Sigmoid colon (tissue), 6 donors: ENCODE measurements at regions not wholly inside any gene's neighbourhood (a gene's known extent, or its start where the extent isn't known, plus 50 kb on each side); places are given as distances from the start of the nearest gene placed in this dataset.

Source experiments
- DNase-seq: peaks from one replicate; pipeline ENCODE4 v3.0.0-alpha.2; 2019
- H3K27ac ChIP-seq, 4 donors: fragments of 200-600 bp; sonication (generic); one replicate each; pipeline ENCODE4 v1.5.1; 2016 to 2019; ENCODE audit warnings: mild to moderate bottlenecking in 1 of 4
- H3K27me3 ChIP-seq, 3 donors: fragments of 200-600 bp; sonication (generic); one replicate each; pipeline ENCODE4 v1.5.1; 2019; ENCODE audit warnings: mild to moderate bottlenecking in 1 of 3
- H3K36me3 ChIP-seq, 4 donors: fragments of 200-600 bp; sonication (generic); one replicate each; pipeline ENCODE4 v1.5.1; 2016 to 2019
- H3K4me1 ChIP-seq, 4 donors: fragments of 200-600 bp; sonication (generic); one replicate each; pipeline ENCODE4 v1.5.1; 2017 to 2019
- H3K4me3 ChIP-seq, 4 donors: fragments of 200-600 bp; sonication (generic); one replicate each; pipeline ENCODE4 v1.5.1; 2017 to 2019; ENCODE audit warnings: mild to moderate bottlenecking in 2 of 4, moderate library complexity in 1 of 4
- H3K9me3 ChIP-seq, 4 donors: fragments of 200-600 bp in 3 of 4; sonication (generic) in 3 of 4; one replicate each; pipeline versions ENCODE4 v1.5.1 to v1.6.1; 2013 to 2019
- CTCF ChIP-seq, 4 experiments: fragments of 450-650 bp in 3 of 4; fragments of 200-600 bp in 1 of 4; IDR thresholded peaks; one replicate each; pipeline ENCODE4 v1.5.1; 2016 to 2019; ENCODE audit warnings: antibody characterized with exemption in 4 of 4, mild to moderate bottlenecking in 3 of 4, moderate library complexity in 2 of 4
- EP300 ChIP-seq, 4 donors: sonication (generic); formaldehyde crosslinking; IDR thresholded peaks; one replicate each; pipeline ENCODE4 v1.6.1; 2017; ENCODE audit warnings: antibody characterized with exemption in 4 of 4
- POLR2A ChIP-seq, 2 donors: fragments of 450-650 bp; IDR thresholded peaks; one replicate each; pipeline ENCODE4 v1.6.1; 2016; ENCODE audit warnings: antibody characterized with exemption in 2 of 2, mild to moderate bottlenecking in 2 of 2, moderate library complexity in 2 of 2
- POLR2AphosphoS5 ChIP-seq, 4 donors: sonication (generic); formaldehyde crosslinking; IDR thresholded peaks; one replicate each; pipeline ENCODE4 v1.6.1; 2017; ENCODE audit warnings: antibody characterized with exemption in 4 of 4
- WGBS, 2 donors: extraction: QIAGEN DNeasy Blood & Tissue Kit; methylation state at CpG; one replicate each; pipeline ENCODE4 v1.1.7; 2013; 5-methylcytosine and 5-hydroxymethylcytosine counted together
- intact Hi-C: fragments of 100-400 bp; cut with DNase I; formaldehyde crosslinking; loops from one replicate; pipeline ENCODE4 v1.15.1; 2023
- donor health status: healthy with polysubstance abuse.
- donor health status: healthy.

GRCh38 chr4:74536557-74536956 is 91.6 kb downstream of the AREG start:
- no peak for DNase-seq
- Histone ChIP-seq H3K9me3 (no peaks in the 10 kb centered on the region), H3K27me3 (no peaks in the 10 kb centered on the region), H3K27ac (no peak overlapping the region), H3K4me3 (no peak overlapping the region), H3K4me1 (peaks cover 0 to 9% (median 4%) of the 10 kb centered on the region in 4 donors), H3K36me3 (no peaks in the 10 kb centered on the region)
- intact Hi-C loops, result no loop called here
- TF ChIP-seq EP300 (IDR thresholded peaks at IDR 0.05), result no peak
- no peak for TF ChIP-seq POLR2A (IDR thresholded peaks at IDR 0.05)
- TF ChIP-seq CTCF (IDR thresholded peaks at IDR 0.05), result no peak
- no peak for TF ChIP-seq POLR2AphosphoS5 (IDR thresholded peaks at IDR 0.05)
- 33 to 51% methylated on average over 1 of the region's 1 CpG for WGBS, 2 donors

- H3K4me3 ChIP-seq, result no peak overlapping the region
- peaks cover 0 to 16% (median 4%) of the 10 kb centered on the region in 4 donors for H3K4me1 ChIP-seq
- TF ChIP-seq CTCF (IDR thresholded peaks at IDR 0.05) (no peak), EP300 (IDR thresholded peaks at IDR 0.05) (no peak), POLR2AphosphoS5 (IDR thresholded peaks at IDR 0.05) (no peak), POLR2A (IDR thresholded peaks at IDR 0.05) (no peak)
- H3K36me3 ChIP-seq, result no peaks in the 10 kb centered on the region
- H3K9me3 ChIP-seq, result no peaks in the 10 kb centered on the region
- no peak overlapping the region for H3K27ac ChIP-seq
- DNase-seq, result no peak
- no peaks in the 10 kb centered on the region for H3K27me3 ChIP-seq
- intact Hi-C loops, result no loop called here
- WGBS, 2 donors, result 85 to 91% methylated on average over 3 of the region's 3 CpGs
These were observed 92.5 kb downstream of the AREG start for GRCh38 chr4:74537459-74537858.

- Histone ChIP-seq H3K36me3 (no peaks in the 10 kb centered on the region), H3K4me1 (peaks cover 0 to 19% (median 9%) of the 10 kb centered on the region in 4 donors), H3K27ac (no peak overlapping the region), H3K27me3 (no peaks in the 10 kb centered on the region), H3K4me3 (no peak overlapping the region), H3K9me3 (no peaks in the 10 kb centered on the region)
- intact Hi-C loops, result no loop called here
- TF ChIP-seq CTCF (IDR thresholded peaks at IDR 0.05), result no peak
- TF ChIP-seq POLR2A (IDR thresholded peaks at IDR 0.05), result no peak
- TF ChIP-seq EP300 (IDR thresholded peaks at IDR 0.05), result no peak
- no peak for TF ChIP-seq POLR2AphosphoS5 (IDR thresholded peaks at IDR 0.05)
- WGBS, 2 donors, result 40 to 76% methylated on average over 3 of the region's 3 CpGs
- DNase-seq, result no peak
These were observed 94.3 kb downstream of the AREG start for GRCh38 chr4:74539044-74539790.

GRCh38 chr4:74540193-74540592 is 95.3 kb downstream of the AREG start:
- intact Hi-C loops, result no loop called here
- no peak for DNase-seq
- Histone ChIP-seq H3K4me3 (no peak overlapping the region), H3K4me1 (peaks cover 0 to 16% (median 11%) of the 10 kb centered on the region in 4 donors), H3K27me3 (no peaks in the 10 kb centered on the region), H3K9me3 (no peaks in the 10 kb centered on the region), H3K27ac (no peak overlapping the region), H3K36me3 (no peaks in the 10 kb centered on the region)
- 76 to 87% methylated on average over 1 of the region's 1 CpG for WGBS, 2 donors
- no peak for TF ChIP-seq EP300 (IDR thresholded peaks at IDR 0.05)
- no peak for TF ChIP-seq POLR2AphosphoS5 (IDR thresholded peaks at IDR 0.05)
- TF ChIP-seq CTCF (IDR thresholded peaks at IDR 0.05), result no peak
- TF ChIP-seq POLR2A (IDR thresholded peaks at IDR 0.05), result no peak

- Histone ChIP-seq H3K9me3 (no peaks in the 10 kb centered on the region), H3K27ac (no peak overlapping the region), H3K4me3 (no peak overlapping the region), H3K27me3 (no peaks in the 10 kb centered on the region), H3K4me1 (peaks cover 0 to 16% (median 13%) of the 10 kb centered on the region in 4 donors), H3K36me3 (no peaks in the 10 kb centered on the region)
- TF ChIP-seq POLR2A (IDR thresholded peaks at IDR 0.05), result no peak
- no peak for TF ChIP-seq CTCF (IDR thresholded peaks at IDR 0.05)
- no peak for TF ChIP-seq POLR2AphosphoS5 (IDR thresholded peaks at IDR 0.05)
- 34 to 70% methylated on average over 9 of the region's 9 CpGs for WGBS, 2 donors
- intact Hi-C loops, result no loop called here
- DNase-seq, result no peak
These were observed 96.7 kb downstream of the AREG start for GRCh38 chr4:74541667-74542066.
